IMR-90 (cell line): ENCODE measurements at regions not wholly inside any gene's neighbourhood (a gene's known extent, or its start where the extent isn't known, plus 50 kb on each side); places are given as distances from the start of the nearest gene placed in this dataset.

Experiments
- ATAC-seq: fragments of 200-7000 bp; cut with Tn5 transposase; 2 replicates; pipeline ENCODE4 v1.9.1; 2020; ENCODE audit warnings: low read depth, mild to moderate bottlenecking, moderate library complexity
- BruUV-seq: library from RNA; stranded (reverse); fragments of 400-500 nt; replicated peaks from 2 replicates; lab custom pipeline; 2021; lab: Mats Ljungman, UMichigan
- CTCF ChIA-PET: fragments of 300-600 bp; formaldehyde crosslinking; extraction: SDS; loops from one replicate; lab custom pipeline; 2021; ENCODE audit warnings: antibody characterized with exemption; lab: Yijun Ruan, JAX
- POLR2A ChIA-PET: fragments of 300-600 bp; sonication (Branson Sonifier 250); formaldehyde crosslinking; loops from one replicate; lab custom pipeline; 2022; ENCODE audit warnings: antibody characterized with exemption; ENCODE audit not compliant: unreplicated experiment; lab: Charles Lee
- DNase-seq: peaks from one replicate; pipeline ENCODE4 v3.0.0; 2013
- H2AFZ ChIP-seq: replicated peaks from 2 replicates; pipeline ENCODE3; 2013; ENCODE audit warnings: low read length, mild to moderate bottlenecking; ENCODE audit not compliant: poor library complexity
- H2AK5ac ChIP-seq: 2 replicates; pipeline ENCODE4 v1.6.1; 2013; ENCODE audit warnings: low read depth, low read length, inconsistent platforms
- H2AK9ac ChIP-seq: replicated peaks from 2 replicates; pipeline ENCODE3; 2013; ENCODE audit warnings: mild to moderate bottlenecking, low read depth, low read length, moderate library complexity; ENCODE audit not compliant: poor library complexity
- H2BK120ac ChIP-seq: 2 replicates; pipeline ENCODE4 v1.6.1; 2013; ENCODE audit warnings: low read depth, low read length, inconsistent platforms
- H2BK15ac ChIP-seq: 3 replicates; pipeline ENCODE4 v1.6.1; 2013; ENCODE audit warnings: low read depth, low read length, inconsistent platforms
- H2BK20ac ChIP-seq: 2 replicates; pipeline ENCODE4 v1.6.1; 2013; ENCODE audit warnings: low read depth, mild to moderate bottlenecking, inconsistent platforms, low read length, moderate library complexity
- H2BK5ac ChIP-seq: 2 replicates; pipeline ENCODE4 v1.6.1; 2013; ENCODE audit warnings: mild to moderate bottlenecking, low read depth, low read length, inconsistent platforms; ENCODE audit not compliant: poor library complexity, severe bottlenecking
- H3K14ac ChIP-seq: replicated peaks from 2 replicates; pipeline ENCODE4 v1.6.1; 2013; ENCODE audit warnings: low read depth, low read length, inconsistent platforms
- H3K18ac ChIP-seq: 2 replicates; pipeline ENCODE4 v1.6.1; 2013; ENCODE audit warnings: low read depth, low read length, control low read depth
- H3K23ac ChIP-seq: 2 replicates; pipeline ENCODE4 v1.6.1; 2013; ENCODE audit warnings: low read depth, low read length, inconsistent platforms
- H3K27ac ChIP-seq: 2 replicates; pipeline ENCODE4 v1.5.1; 2013; ENCODE audit warnings: mild to moderate bottlenecking, control low read depth, low read length; ENCODE audit not compliant: insufficient read depth
- H3K27me3 ChIP-seq: 2 replicates; pipeline ENCODE4 v1.6.1; 2013; ENCODE audit warnings: low read length; ENCODE audit not compliant: control insufficient read depth, insufficient read depth
- H3K36me3 ChIP-seq: 2 replicates; pipeline ENCODE4 v1.6.1; 2013; ENCODE audit warnings: low read length, mixed read lengths; ENCODE audit not compliant: control insufficient read depth, insufficient read depth
- H3K4ac ChIP-seq: 2 replicates; pipeline ENCODE4 v1.6.1; 2013; ENCODE audit warnings: low read depth, low read length, inconsistent platforms
- H3K4me1 ChIP-seq: 2 replicates; pipeline ENCODE4 v1.6.1; 2013; ENCODE audit warnings: low read length, mixed read lengths; ENCODE audit not compliant: control insufficient read depth, insufficient read depth
- H3K4me2 ChIP-seq: 2 replicates; pipeline ENCODE4 v1.6.1; 2013; ENCODE audit warnings: low read depth, mild to moderate bottlenecking, control low read depth, low read length, moderate library complexity
- H3K4me3 ChIP-seq: 2 replicates; pipeline ENCODE4 v1.5.1; 2013; ENCODE audit warnings: low read depth, mild to moderate bottlenecking, control low read depth, low read length, moderate library complexity; ENCODE audit not compliant: insufficient read depth
- H3K56ac ChIP-seq: 2 replicates; pipeline ENCODE4 v1.6.1; 2013; ENCODE audit warnings: low read length, inconsistent platforms; ENCODE audit not compliant: insufficient read depth; ENCODE audit errors: extremely low read depth
- H3K79me1 ChIP-seq, 2 experiments: 2 replicates each; pipeline ENCODE4 v1.6.1; 2013; ENCODE audit warnings: low read length in 2 of 2, inconsistent platforms in 1 of 2, low read depth in 1 of 2
- H3K9ac ChIP-seq: 2 replicates; pipeline ENCODE4 v1.6.1; 2013; ENCODE audit warnings: low read depth, low read length, control low read depth
- H3K9me1 ChIP-seq: 2 replicates; pipeline ENCODE4 v1.6.1; 2013; ENCODE audit warnings: low read length, inconsistent platforms; ENCODE audit not compliant: insufficient read depth
- H3K9me3 ChIP-seq: 2 replicates; pipeline ENCODE4 v1.6.1; 2013; ENCODE audit warnings: low read length; ENCODE audit not compliant: control insufficient read depth, insufficient read depth
- H4K20me1 ChIP-seq: 2 replicates; pipeline ENCODE4 v1.6.1; 2013; ENCODE audit warnings: low read length, inconsistent platforms; ENCODE audit not compliant: insufficient read depth
- H4K5ac ChIP-seq: 2 replicates; pipeline ENCODE4 v1.6.1; 2013; ENCODE audit warnings: mild to moderate bottlenecking, low read depth, low read length, control low read depth
- H4K8ac ChIP-seq, 2 experiments: 2 replicates each; pipeline ENCODE4 v1.6.1; 2013; ENCODE audit warnings: low read depth in 2 of 2, low read length in 2 of 2, control low read depth in 1 of 2, inconsistent platforms in 1 of 2
- H4K91ac ChIP-seq: 2 replicates; pipeline ENCODE4 v1.6.1; 2013; ENCODE audit warnings: low read depth, low read length, inconsistent platforms; ENCODE audit not compliant: insufficient read depth
- BHLHE40 ChIP-seq: fragments of 150-350 bp; IDR thresholded peaks from 2 replicates; pipeline ENCODE4 v1.6.1; 2016; ENCODE audit warnings: mild to moderate bottlenecking, low read depth, low read length
- MAFK ChIP-seq: IDR thresholded peaks from 2 replicates; pipeline ENCODE4 v1.6.1; 2012; ENCODE audit warnings: low read depth, low read length, improper control_type of control experiment
- WGBS, 2 experiments: methylation state at CpG; one replicate each; pipeline versions ENCODE4 v1.1.5 to v1.1.7; 2013; ENCODE audit warnings: missing lambda C conversion rate in 2 of 2; ENCODE audit not compliant: insufficient read length in 1 of 2; ENCODE audit errors: extremely low coverage in 2 of 2; 5-methylcytosine and 5-hydroxymethylcytosine counted together
- dilution Hi-C: fragments of 300-500 bp; cut with HindIII; formaldehyde crosslinking; loops from one replicate; pipeline ENCODE4 v1.14.3; 2018; ENCODE audit warnings: low sequenced_read_pairs; ENCODE audit not compliant: unreplicated experiment
- in situ Hi-C: fragments of 300-500 bp; cut with MboI; formaldehyde crosslinking; loops from 3 replicates; pipeline ENCODE4 v1.14.3; 2019; ENCODE audit warnings: low sequenced_read_pairs, inconsistent platforms, mixed read lengths
- intact Hi-C: fragments of 100-400 bp; cut with micrococcal nuclease; formaldehyde crosslinking; loops from 2 replicates; pipeline ENCODE4 v1.10.0; 2022
- TF ChIP-seq, protein P1 (sequence below): fragments of 150-350 bp; IDR thresholded peaks from 2 replicates; pipeline ENCODE4 v1.6.1; 2017; ENCODE audit warnings: mild to moderate bottlenecking, antibody characterized with exemption, low read length, low read depth

DNA sequence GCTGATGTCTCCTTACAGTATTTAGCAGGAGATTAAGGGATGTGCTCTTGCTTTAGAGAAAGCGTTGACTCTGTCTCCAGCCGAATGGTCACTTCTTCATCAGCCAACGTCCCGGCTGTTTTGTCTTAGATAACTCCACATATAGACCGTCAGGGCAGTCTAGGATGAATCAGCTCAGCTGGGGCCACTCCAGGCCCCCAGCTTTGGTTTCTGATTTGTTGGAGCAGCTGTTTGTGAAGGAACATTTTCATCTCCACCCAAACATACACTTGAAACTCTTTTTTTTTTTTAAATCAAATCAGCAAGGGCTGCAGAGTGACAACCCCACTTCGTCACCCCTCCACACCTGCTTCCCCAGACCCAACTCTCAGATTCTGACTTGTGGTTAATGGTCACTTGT is 206.1 kb upstream of the GALNT2 start:
- no peak overlapping the region for H2BK15ac ChIP-seq
- H2AFZ ChIP-seq, result no peak overlapping the region
- no peak overlapping the region for H2AK5ac ChIP-seq
- H3K9me3 ChIP-seq, result no peaks in the 10 kb centered on the region
- no peak overlapping the region for H3K4ac ChIP-seq
- no peaks in the 10 kb centered on the region for H3K9me1 ChIP-seq
- H3K4me2 ChIP-seq, result no peak overlapping the region
- H3K27me3 ChIP-seq, result no peaks in the 10 kb centered on the region; the same call in 1 of the 2 replicates
- no peak overlapping the region for H2BK5ac ChIP-seq
- in situ Hi-C loops, result no loop called here
- no peak for TF ChIP-seq MAFK
- no peak for TF ChIP-seq BHLHE40
- TF ChIP-seq, protein P1, sequence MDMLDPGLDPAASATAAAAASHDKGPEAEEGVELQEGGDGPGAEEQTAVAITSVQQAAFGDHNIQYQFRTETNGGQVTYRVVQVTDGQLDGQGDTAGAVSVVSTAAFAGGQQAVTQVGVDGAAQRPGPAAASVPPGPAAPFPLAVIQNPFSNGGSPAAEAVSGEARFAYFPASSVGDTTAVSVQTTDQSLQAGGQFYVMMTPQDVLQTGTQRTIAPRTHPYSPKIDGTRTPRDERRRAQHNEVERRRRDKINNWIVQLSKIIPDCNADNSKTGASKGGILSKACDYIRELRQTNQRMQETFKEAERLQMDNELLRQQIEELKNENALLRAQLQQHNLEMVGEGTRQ, result no peak
- no CpG with 5 or more reads among the region's 6 CpGs for WGBS, 2 experiments
- no peak overlapping the region for H4K91ac ChIP-seq
- no peaks in the 10 kb centered on the region for H4K20me1 ChIP-seq
- H3K79me1 ChIP-seq, result no peaks in the 10 kb centered on the region
- H3K18ac ChIP-seq, result no peak overlapping the region
- no peak overlapping the region for H4K5ac ChIP-seq
- CTCF ChIA-PET, result interaction anchor here (1.1 kb wide), 1 partner anchor 20 kb away, joined by 4 read pairs; no protein-coding TSS in a partner anchor
- H3K56ac ChIP-seq, result no peak overlapping the region
- no peaks in the 10 kb centered on the region for H3K36me3 ChIP-seq
- dilution Hi-C loops, result no loop called here
- H3K4me1 ChIP-seq, result no peaks in the 10 kb centered on the region
- H4K8ac ChIP-seq, result no peak overlapping the region
- no peak overlapping the region for H2BK120ac ChIP-seq
- POLR2A ChIA-PET, result no interaction called here
- no peak overlapping the region for H3K14ac ChIP-seq
- no peak overlapping the region for H3K9ac ChIP-seq
- no TSS peak for BruUV-seq
- intact Hi-C loops, result no loop called here
- no peak overlapping the region for H3K4me3 ChIP-seq
- no peak overlapping the region for H3K23ac ChIP-seq
- DNase-seq, result no peak
- no peak overlapping the region for H3K27ac ChIP-seq
- no peak overlapping the region for H2AK9ac ChIP-seq
- no peak for ATAC-seq
- no peak overlapping the region for H2BK20ac ChIP-seq
